ENCODE measurements at regions not wholly inside any gene's neighbourhood (a gene's known extent, or its start where the extent isn't known, plus 50 kb on each side); places are given as distances from the start of the nearest gene placed in this dataset.
"Not testable (repeated sequence)": the region's sequence is repeated elsewhere in the genome, so short reads cannot be mapped to it uniquely, and the experiment has no call there.

- TF ChIP-seq, protein P1, sequence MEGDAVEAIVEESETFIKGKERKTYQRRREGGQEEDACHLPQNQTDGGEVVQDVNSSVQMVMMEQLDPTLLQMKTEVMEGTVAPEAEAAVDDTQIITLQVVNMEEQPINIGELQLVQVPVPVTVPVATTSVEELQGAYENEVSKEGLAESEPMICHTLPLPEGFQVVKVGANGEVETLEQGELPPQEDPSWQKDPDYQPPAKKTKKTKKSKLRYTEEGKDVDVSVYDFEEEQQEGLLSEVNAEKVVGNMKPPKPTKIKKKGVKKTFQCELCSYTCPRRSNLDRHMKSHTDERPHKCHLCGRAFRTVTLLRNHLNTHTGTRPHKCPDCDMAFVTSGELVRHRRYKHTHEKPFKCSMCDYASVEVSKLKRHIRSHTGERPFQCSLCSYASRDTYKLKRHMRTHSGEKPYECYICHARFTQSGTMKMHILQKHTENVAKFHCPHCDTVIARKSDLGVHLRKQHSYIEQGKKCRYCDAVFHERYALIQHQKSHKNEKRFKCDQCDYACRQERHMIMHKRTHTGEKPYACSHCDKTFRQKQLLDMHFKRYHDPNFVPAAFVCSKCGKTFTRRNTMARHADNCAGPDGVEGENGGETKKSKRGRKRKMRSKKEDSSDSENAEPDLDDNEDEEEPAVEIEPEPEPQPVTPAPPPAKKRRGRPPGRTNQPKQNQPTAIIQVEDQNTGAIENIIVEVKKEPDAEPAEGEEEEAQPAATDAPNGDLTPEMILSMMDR (conservative IDR thresholded peaks at IDR 0.05; ENCODE audit: low read depth, low read length) = no peak
- H3K4me3 ChIP-seq (ENCODE audit: low read length) = no peak overlapping the region
Observed at GRCh38 chr18:11357678-11358077, 208.3 kb upstream of the PIEZO2 start.

DNA sequence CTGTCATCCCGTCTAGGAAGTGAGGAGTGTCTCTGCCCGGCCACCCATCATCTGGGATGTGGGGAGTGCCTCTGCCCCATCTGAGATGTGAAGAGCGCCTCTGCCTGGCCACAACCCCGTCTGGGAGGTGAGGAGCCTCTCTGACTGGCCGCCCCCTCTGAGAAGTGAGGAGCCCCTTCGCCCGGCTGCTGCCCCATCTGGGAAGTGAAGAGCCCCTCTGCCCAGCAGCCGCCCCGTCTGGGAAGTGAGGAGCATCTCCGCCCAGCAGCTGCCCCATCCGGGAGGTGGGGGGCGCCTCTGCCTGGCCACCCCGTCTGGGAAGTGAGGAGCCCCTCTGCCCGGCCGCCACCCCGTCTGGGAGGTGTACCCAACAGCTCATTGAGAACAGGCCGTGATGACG, 195.2 kb upstream of the PIEZO2 start:
- not testable (repeated sequence) for H3K4me3 ChIP-seq (ENCODE audit: low read length); DNase-seq (ENCODE audit: low read depth)

More at GRCh38 chr18:11357678-11358077, 208.3 kb upstream of the PIEZO2 start:
- no peak for DNase-seq (ENCODE audit: low read depth)

DNA sequence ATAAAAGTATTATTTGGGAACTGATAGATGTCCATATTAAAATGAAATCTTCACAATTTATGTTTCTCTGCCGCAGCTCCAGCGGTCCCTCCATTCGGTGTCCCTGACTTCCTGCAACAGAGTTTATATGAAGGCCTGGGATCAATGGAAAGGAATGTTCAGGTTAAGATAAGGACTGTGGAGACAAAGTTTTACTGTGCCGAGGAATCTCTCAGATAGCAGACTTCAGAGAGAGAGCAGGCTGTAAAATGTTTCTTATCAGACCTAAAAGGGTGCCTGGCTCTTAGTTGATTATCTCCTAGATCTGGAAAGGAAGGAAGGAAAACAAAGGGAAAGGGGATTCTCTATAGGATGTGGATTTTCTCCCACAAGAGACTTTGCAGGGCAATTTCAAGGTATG, 193.7 kb upstream of the PIEZO2 start:
- H3K4me3 ChIP-seq (ENCODE audit: low read length) = no peak overlapping the region
- TF ChIP-seq, protein P1 (conservative IDR thresholded peaks at IDR 0.05; ENCODE audit: low read depth, low read length) = no peak
- no peak for DNase-seq (ENCODE audit: low read depth)

GRCh38 chr18:11342115-11342514, 192.7 kb upstream of the PIEZO2 start:
- H3K4me3 ChIP-seq (ENCODE audit: low read length); DNase-seq (ENCODE audit: low read depth): not testable (repeated sequence)

DNA sequence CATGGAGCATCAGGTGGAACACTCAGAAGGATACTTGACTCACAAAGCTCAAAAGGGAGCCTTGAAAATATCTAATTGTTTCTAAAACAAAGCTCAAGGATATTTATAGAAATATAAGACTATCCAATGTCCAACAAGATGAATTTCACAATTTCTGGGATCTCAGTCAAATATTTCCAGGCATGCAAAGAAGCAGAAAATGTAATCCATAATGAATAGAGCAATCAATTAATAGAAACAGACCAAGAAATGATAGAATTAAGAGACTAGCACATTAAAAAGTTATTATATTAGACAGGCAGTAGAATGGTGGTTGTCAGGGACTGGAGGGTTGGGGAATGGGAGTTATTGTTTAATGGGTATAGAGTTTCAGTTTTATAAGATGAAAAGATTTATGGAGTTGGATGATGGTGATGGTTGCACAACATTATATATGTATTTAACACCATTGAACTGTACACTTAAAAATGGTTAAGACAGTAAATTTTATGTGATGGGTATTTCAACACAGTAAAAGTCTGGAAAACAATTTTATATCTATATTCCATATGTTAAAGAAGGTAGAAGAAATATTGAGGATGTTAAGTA, 189.9 kb upstream of the PIEZO2 start:
- TF ChIP-seq, protein P1 (conservative IDR thresholded peaks at IDR 0.05; ENCODE audit: low read depth, low read length) = no peak
- H3K4me3 ChIP-seq (ENCODE audit: low read length) = no peak overlapping the region
- no peak for DNase-seq (ENCODE audit: low read depth)

DNA sequence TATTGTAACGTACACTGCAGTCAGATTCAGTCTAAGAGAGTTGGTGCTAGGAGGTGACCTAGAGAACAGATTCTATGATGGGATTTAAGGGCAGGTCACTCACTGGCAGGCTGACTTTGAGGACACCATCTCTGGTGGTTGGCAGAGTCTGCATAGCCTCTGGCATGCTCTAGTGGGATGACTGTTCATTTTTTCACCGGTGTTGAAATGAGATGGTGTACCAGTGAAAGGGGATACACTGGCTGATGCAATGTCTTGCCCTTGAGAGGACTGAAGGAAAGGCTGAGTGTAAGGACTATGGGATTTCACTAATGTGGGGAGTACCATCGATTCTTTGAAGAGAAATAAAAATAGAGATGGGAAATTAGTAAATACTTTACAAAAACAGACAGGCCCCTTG, 186.9 kb upstream of the PIEZO2 start:
- no peak for DNase-seq (ENCODE audit: low read depth)
- no peak overlapping the region for H3K4me3 ChIP-seq (ENCODE audit: low read length)

GRCh38 chr18:11327391-11328009, 178.1 kb upstream of the PIEZO2 start:
- H3K4me3 ChIP-seq (ENCODE audit: low read length) = no peak overlapping the region
- DNase-seq (ENCODE audit: low read depth) = peak; percentile 97
- TF ChIP-seq, protein P1 (conservative IDR thresholded peaks at IDR 0.05; ENCODE audit: low read depth, low read length) = no peak

More for the DNA sequence above, 186.9 kb upstream of the PIEZO2 start:
- TF ChIP-seq, protein P1 (conservative IDR thresholded peaks at IDR 0.05; ENCODE audit: low read depth, low read length) = no peak

All from retinal pigment epithelial cell (primary cell).